ENCODE measurements at regions not wholly inside any gene's neighbourhood (a gene's known extent, or its start where the extent isn't known, plus 50 kb on each side); places are given as distances from the start of the nearest gene placed in this dataset.

DNA sequence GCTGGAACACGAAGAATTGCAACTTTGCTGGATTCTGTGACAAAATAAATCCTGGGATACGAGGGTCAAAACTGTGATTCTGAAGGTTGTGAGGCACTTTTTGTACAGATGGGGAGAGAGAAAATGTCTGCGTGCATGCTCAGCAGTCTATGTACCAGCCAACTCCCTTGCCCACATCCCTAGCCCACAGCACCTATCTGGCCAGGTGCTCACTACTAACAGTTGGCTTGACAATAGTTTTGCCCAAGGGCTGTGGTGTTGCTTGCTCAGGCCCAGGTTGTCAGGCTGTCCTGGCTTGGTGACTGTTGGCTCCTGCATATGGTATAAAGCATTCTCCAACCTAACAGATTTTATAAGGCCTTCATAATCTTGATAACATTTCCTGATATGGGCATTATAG lies 102.0 kb downstream of the DMRT2 start:
- H3K27me3 ChIP-seq, result no peaks in the 10 kb centered on the region
- TF ChIP-seq EP300 (IDR thresholded peaks at IDR 0.05), result no peak
- TF ChIP-seq, protein P1, sequence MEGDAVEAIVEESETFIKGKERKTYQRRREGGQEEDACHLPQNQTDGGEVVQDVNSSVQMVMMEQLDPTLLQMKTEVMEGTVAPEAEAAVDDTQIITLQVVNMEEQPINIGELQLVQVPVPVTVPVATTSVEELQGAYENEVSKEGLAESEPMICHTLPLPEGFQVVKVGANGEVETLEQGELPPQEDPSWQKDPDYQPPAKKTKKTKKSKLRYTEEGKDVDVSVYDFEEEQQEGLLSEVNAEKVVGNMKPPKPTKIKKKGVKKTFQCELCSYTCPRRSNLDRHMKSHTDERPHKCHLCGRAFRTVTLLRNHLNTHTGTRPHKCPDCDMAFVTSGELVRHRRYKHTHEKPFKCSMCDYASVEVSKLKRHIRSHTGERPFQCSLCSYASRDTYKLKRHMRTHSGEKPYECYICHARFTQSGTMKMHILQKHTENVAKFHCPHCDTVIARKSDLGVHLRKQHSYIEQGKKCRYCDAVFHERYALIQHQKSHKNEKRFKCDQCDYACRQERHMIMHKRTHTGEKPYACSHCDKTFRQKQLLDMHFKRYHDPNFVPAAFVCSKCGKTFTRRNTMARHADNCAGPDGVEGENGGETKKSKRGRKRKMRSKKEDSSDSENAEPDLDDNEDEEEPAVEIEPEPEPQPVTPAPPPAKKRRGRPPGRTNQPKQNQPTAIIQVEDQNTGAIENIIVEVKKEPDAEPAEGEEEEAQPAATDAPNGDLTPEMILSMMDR (IDR thresholded peaks at IDR 0.05), result no peak
- no peak for DNase-seq
- intact Hi-C loops (cut with DNase I; ENCODE audit: low total_unique reads), result no loop called here
- WGBS, 5 donors, result 73 to 80% (median 78%) methylated on average over 3 of the region's 3 CpGs
- no peak overlapping the region for H3K27ac ChIP-seq
- no peaks in the 10 kb centered on the region for H3K4me1 ChIP-seq
- H3K9me3 ChIP-seq, result no peaks in the 10 kb centered on the region
- H3K36me3 ChIP-seq, result no peaks in the 10 kb centered on the region
- no peak overlapping the region for H3K4me3 ChIP-seq

DNA sequence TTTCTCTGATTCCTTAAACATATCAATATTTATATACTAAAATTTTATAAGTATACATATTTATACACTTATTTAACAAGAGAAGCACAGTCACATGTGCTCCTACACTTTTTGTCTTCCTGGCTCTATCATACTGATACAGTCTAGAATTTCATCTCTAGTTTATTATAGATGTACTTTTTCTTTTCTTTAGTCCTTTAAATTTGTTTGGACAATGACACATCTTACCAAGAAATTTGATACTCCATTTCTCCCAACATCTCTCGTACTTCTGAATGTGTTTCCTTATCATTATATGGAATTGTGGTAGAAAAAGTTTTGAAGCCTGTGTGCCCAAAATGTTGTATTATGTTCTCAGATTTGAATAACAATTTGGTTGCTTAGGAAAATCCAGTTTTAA lies 104.6 kb downstream of the DMRT2 start:
- intact Hi-C loops (cut with DNase I; ENCODE audit: low total_unique reads), result no loop called here
- WGBS, 5 donors, result 51 to 71% (median 59%) methylated on average over 1 of the region's 1 CpG
- no peak for TF ChIP-seq POLR2A (IDR thresholded peaks at IDR 0.05)
- no peak for TF ChIP-seq EP300 (IDR thresholded peaks at IDR 0.05)
- no peak for TF ChIP-seq POLR2AphosphoS5 (IDR thresholded peaks at IDR 0.05)
- TF ChIP-seq, protein P1 (IDR thresholded peaks at IDR 0.05), result no peak

DNA sequence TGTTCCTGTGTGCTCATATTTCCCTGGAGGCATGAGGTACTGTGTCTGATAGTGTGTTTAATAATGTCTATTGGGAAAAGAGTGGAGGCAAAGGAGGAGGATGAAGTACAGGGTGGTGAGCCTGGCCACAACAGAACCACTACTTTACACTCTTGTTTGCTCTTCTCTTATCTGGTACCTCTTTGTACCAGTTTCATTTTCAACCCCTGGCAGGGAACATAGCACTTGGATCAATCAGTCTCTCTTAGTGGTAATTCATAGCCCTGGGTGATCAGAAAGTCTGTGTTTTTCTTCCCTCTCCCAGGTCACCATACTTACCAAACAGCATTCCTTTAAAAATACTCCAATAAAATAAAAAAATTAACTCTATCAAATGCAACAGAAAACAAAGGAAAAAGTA lies 105.4 kb downstream of the DMRT2 start:
- H3K4me1 ChIP-seq, result no peaks in the 10 kb centered on the region
- no peak overlapping the region for H3K27ac ChIP-seq
- H3K27me3 ChIP-seq, result no peaks in the 10 kb centered on the region
- H3K4me3 ChIP-seq, result no peak overlapping the region
- no peaks in the 10 kb centered on the region for H3K36me3 ChIP-seq
- TF ChIP-seq POLR2A (IDR thresholded peaks at IDR 0.05) (no peak), POLR2AphosphoS5 (IDR thresholded peaks at IDR 0.05) (no peak), EP300 (IDR thresholded peaks at IDR 0.05) (no peak)
- TF ChIP-seq, protein P1 (IDR thresholded peaks at IDR 0.05), result no peak
- no peaks in the 10 kb centered on the region for H3K9me3 ChIP-seq
- intact Hi-C loops (cut with DNase I; ENCODE audit: low total_unique reads), result no loop called here
- no peak for DNase-seq

More for the DNA sequence above, 104.6 kb downstream of the DMRT2 start:
- no peaks in the 10 kb centered on the region for H3K4me1 ChIP-seq
- H3K27me3 ChIP-seq, result no peaks in the 10 kb centered on the region
- no peaks in the 10 kb centered on the region for H3K9me3 ChIP-seq
- no peaks in the 10 kb centered on the region for H3K36me3 ChIP-seq
- no peak overlapping the region for H3K27ac ChIP-seq
- DNase-seq, result no peak
- no peak overlapping the region for H3K4me3 ChIP-seq

DNA sequence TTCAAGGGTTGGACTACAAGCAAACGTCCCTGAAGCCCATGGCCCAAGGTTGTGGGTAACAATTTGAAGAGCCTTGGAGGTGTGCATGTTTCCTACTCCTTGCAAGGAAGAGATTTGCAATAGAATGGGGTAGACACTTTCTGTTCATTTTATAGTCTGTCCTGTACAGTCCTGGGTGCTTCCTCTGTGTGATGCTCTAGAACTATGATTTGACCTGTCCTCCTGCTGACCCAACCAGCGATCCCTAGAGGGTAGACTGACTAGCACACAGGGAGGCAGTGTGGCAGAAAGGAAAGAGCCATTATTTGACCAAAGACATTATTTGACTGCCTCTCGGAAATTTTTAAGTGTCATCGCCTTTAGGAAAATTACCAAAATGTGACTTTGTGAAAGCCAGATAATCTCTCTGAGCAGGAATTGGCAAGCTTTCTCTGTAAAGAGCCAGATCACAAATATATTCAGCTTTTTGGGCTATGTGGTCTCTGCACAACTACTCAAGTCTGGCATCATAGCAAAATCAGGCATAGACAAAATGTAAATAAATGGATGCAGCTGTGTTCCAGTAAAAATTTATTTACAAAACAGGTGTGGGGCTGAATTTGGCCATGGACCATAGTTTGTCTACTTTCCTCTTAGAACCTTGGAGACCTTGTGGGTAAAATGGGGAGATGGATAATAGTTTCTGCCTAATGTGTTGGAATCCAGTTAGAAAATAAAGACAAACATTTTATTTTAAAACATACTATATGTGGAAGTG lies 106.8 kb downstream of the DMRT2 start:
- Histone ChIP-seq H3K36me3 (no peaks in the 10 kb centered on the region), H3K27ac (no peak overlapping the region), H3K27me3 (no peaks in the 10 kb centered on the region), H3K4me1 (no peaks in the 10 kb centered on the region), H3K4me3 (no peak overlapping the region), H3K9me3 (no peaks in the 10 kb centered on the region)
- intact Hi-C loops (cut with DNase I; ENCODE audit: low total_unique reads), result no loop called here
- 28 to 82% (median 69%) methylated on average over 4 of the region's 4 CpGs for WGBS, 5 donors
- TF ChIP-seq POLR2A (IDR thresholded peaks at IDR 0.05) (no peak), EP300 (IDR thresholded peaks at IDR 0.05) (no peak), POLR2AphosphoS5 (IDR thresholded peaks at IDR 0.05) (no peak)
- TF ChIP-seq, protein P1 (IDR thresholded peaks at IDR 0.05), result no peak
- no peak for DNase-seq

Data from stomach (tissue), 8 donors.